WTC11 (cell line): ENCODE measurements at regions not wholly inside any gene's neighbourhood (a gene's known extent, or its start where the extent isn't known, plus 50 kb on each side); places are given as distances from the start of the nearest gene placed in this dataset.

Experiments
- CREB1 ChIP-seq: sonication (generic); formaldehyde crosslinking; IDR thresholded peaks from 2 replicates; pipeline ENCODE4 v1.8.0; 2023; ENCODE audit warnings: mild to moderate bottlenecking, missing genetic modification reagents
- ELF4 ChIP-seq: sonication (generic); formaldehyde crosslinking; IDR thresholded peaks from 2 replicates; pipeline ENCODE4 v1.8.1; 2022; ENCODE audit warnings: low read depth, mild to moderate bottlenecking, moderate library complexity, missing genetic modification reagents
- EMX1 ChIP-seq: fragments of 250-450 bp; sonication (Bioruptor Pico); IDR thresholded peaks from 2 replicates; pipeline ENCODE4 v1.8.0; 2021; ENCODE audit warnings: mild to moderate bottlenecking
- NFYB ChIP-seq: sonication (generic); formaldehyde crosslinking; conservative IDR thresholded peaks from 2 replicates; pipeline ENCODE4 v1.8.0; 2022; ENCODE audit warnings: low read depth, missing genetic modification reagents
- RELA ChIP-seq: sonication (generic); formaldehyde crosslinking; IDR thresholded peaks from 2 replicates; pipeline ENCODE4 v1.8.1; 2022; ENCODE audit warnings: missing genetic modification reagents, mild to moderate bottlenecking, borderline replicate concordance
- SP1 ChIP-seq: sonication (generic); formaldehyde crosslinking; conservative IDR thresholded peaks from 2 replicates; pipeline ENCODE4 v1.8.1; 2022; ENCODE audit warnings: missing genetic modification reagents
- TCF7 ChIP-seq: sonication (generic); formaldehyde crosslinking; IDR thresholded peaks from 2 replicates; pipeline ENCODE4 v1.8.0; 2022; ENCODE audit warnings: mild to moderate bottlenecking, low read depth, missing genetic modification reagents, moderate library complexity
- TF ChIP-seq, protein P1 (sequence below): sonication (generic); formaldehyde crosslinking; IDR thresholded peaks from 2 replicates; pipeline ENCODE4 v1.8.1; 2023; ENCODE audit warnings: mild to moderate bottlenecking, missing genetic modification reagents
- TF ChIP-seq, protein P2 (sequence below): fragments of 200-600 bp; IDR thresholded peaks from 2 replicates; pipeline ENCODE4 v1.8.0; 2022; ENCODE audit warnings: antibody characterized with exemption

DNA sequence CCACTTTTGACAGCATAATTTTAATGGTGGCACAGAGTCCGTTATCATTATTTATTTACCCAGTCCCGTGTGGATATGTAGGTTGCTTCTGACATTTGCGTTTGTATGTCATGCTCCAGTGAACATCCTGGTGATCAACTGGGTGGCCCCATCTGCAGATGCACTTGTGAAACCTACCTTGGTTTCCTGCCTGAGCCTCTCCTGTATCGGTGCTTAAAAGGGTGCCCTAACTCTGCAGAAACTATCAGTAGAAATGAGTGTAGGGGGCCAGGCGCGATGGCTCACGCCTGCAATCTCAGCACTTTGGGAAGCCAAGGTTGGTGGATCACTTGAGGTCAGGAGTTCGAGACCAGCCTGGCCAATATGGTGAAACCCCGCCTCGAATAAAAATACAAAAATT, 92.1 kb upstream of the IER5L start:
- TF ChIP-seq RELA (no peak), TCF7 (CRISPR knock-in tag) (no peak), ELF4 (CRISPR knock-in tag) (no peak), EMX1 (CRISPR knock-in tag) (no peak), SP1 (CRISPR knock-in tag) (no peak), NFYB (CRISPR knock-in tag) (no peak), CREB1 (CRISPR knock-in tag) (no peak)
- TF ChIP-seq, protein P1, sequence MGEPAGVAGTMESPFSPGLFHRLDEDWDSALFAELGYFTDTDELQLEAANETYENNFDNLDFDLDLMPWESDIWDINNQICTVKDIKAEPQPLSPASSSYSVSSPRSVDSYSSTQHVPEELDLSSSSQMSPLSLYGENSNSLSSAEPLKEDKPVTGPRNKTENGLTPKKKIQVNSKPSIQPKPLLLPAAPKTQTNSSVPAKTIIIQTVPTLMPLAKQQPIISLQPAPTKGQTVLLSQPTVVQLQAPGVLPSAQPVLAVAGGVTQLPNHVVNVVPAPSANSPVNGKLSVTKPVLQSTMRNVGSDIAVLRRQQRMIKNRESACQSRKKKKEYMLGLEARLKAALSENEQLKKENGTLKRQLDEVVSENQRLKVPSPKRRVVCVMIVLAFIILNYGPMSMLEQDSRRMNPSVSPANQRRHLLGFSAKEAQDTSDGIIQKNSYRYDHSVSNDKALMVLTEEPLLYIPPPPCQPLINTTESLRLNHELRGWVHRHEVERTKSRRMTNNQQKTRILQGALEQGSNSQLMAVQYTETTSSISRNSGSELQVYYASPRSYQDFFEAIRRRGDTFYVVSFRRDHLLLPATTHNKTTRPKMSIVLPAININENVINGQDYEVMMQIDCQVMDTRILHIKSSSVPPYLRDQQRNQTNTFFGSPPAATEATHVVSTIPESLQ (CRISPR knock-in tag), result no peak
- TF ChIP-seq, protein P2, sequence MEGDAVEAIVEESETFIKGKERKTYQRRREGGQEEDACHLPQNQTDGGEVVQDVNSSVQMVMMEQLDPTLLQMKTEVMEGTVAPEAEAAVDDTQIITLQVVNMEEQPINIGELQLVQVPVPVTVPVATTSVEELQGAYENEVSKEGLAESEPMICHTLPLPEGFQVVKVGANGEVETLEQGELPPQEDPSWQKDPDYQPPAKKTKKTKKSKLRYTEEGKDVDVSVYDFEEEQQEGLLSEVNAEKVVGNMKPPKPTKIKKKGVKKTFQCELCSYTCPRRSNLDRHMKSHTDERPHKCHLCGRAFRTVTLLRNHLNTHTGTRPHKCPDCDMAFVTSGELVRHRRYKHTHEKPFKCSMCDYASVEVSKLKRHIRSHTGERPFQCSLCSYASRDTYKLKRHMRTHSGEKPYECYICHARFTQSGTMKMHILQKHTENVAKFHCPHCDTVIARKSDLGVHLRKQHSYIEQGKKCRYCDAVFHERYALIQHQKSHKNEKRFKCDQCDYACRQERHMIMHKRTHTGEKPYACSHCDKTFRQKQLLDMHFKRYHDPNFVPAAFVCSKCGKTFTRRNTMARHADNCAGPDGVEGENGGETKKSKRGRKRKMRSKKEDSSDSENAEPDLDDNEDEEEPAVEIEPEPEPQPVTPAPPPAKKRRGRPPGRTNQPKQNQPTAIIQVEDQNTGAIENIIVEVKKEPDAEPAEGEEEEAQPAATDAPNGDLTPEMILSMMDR, result no peak
